Right lobe of liver (tissue), 4 donors: ENCODE measurements at regions not wholly inside any gene's neighbourhood (a gene's known extent, or its start where the extent isn't known, plus 50 kb on each side); places are given as distances from the start of the nearest gene placed in this dataset.

Experiments used
- POLR2A ChIP-seq: fragments of 450-650 bp; IDR thresholded peaks from one replicate; pipeline ENCODE4 v1.6.1; 2017; ENCODE audit warnings: antibody characterized with exemption, mild to moderate bottlenecking
- TF ChIP-seq, protein P1 (sequence below), 4 donors: fragments of 200-600 bp in 3 of 4; fragments of 450-650 bp in 1 of 4; IDR thresholded peaks; one replicate each; pipeline versions ENCODE4 v1.5.1 to v1.8.0; 2016 to 2022; ENCODE audit warnings: antibody characterized with exemption in 4 of 4, mild to moderate bottlenecking in 2 of 4
- donor health status: DM: no; HTN: no; CAD: no.
- donor health status: DM: no; HTN: no; CAD: no.
- donor health status: DM: no; HTN: yes; CAD: no.

DNA sequence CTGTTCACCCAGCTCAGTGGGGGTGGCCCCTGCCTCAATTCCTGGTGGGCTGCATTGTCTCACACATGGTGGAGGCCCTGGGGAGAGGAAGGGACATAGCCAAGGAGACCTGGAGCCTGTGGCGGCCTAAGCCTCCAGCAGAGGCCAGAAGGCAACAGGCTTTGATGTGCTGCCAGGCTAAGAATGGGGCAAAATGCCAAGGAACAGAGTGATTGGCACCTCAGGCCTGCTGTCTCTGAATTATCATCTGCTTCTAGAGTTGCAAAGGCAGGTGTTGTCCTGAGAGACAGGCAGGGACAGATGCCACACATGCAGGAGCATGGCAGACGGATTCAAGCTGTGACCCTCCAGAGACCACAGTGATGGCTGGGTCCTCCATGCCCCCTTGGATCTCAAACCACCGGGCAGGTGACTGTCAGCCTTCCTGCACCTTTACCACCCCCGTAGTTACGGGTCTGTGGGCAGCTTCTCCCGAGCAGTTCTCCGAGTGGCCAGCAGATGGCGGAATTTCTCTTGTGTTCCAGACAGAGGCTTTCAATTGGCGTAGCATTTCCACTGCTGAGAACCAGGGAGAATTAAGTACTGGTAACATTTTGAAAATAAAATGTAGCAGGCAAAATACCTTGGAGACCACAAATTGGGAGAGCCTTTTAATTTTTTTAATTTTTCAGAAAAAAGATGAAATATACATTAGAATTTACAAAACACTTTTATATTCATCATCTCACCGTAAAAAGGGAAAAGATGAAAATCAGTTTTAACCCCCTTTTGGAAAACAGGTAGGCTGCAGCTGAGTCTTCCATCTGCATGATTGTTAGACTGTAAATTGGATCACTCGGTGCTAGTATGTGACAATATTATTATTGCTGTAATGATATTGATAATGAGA, 525.5 kb upstream of the CFAP20DC start:
- TF ChIP-seq, protein P1, sequence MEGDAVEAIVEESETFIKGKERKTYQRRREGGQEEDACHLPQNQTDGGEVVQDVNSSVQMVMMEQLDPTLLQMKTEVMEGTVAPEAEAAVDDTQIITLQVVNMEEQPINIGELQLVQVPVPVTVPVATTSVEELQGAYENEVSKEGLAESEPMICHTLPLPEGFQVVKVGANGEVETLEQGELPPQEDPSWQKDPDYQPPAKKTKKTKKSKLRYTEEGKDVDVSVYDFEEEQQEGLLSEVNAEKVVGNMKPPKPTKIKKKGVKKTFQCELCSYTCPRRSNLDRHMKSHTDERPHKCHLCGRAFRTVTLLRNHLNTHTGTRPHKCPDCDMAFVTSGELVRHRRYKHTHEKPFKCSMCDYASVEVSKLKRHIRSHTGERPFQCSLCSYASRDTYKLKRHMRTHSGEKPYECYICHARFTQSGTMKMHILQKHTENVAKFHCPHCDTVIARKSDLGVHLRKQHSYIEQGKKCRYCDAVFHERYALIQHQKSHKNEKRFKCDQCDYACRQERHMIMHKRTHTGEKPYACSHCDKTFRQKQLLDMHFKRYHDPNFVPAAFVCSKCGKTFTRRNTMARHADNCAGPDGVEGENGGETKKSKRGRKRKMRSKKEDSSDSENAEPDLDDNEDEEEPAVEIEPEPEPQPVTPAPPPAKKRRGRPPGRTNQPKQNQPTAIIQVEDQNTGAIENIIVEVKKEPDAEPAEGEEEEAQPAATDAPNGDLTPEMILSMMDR (IDR thresholded peaks at IDR 0.05), result peak; percentile 87 to 95 (median 94)
- TF ChIP-seq POLR2A, result no peak
